Calu3 (cell line): ENCODE measurements at regions not wholly inside any gene's neighbourhood (a gene's known extent, or its start where the extent isn't known, plus 50 kb on each side); places are given as distances from the start of the nearest gene placed in this dataset.

Experiments used
- BruUV-seq: library from RNA; stranded (reverse); fragments of 400-500 nt; replicated peaks from 2 replicates; lab custom pipeline; 2021; lab: Mats Ljungman, UMichigan
- CTCF ChIA-PET: fragments of 300-600 bp; sonication (Branson Sonifier 250); formaldehyde crosslinking; loops from one replicate; lab custom pipeline; 2022; ENCODE audit warnings: antibody characterized with exemption; lab: Charles Lee
- DNase-seq: peaks from one replicate; pipeline ENCODE4 v3.0.0; 2022
- H3K27ac Mint-ChIP-seq: one replicate; pipeline ENCODE4 v1.8.0; 2022; ENCODE audit warnings: mixed read lengths; ENCODE audit not compliant: unreplicated experiment
- H3K27me3 Mint-ChIP-seq: one replicate; pipeline ENCODE4 v1.8.0; 2022; ENCODE audit warnings: mixed read lengths; ENCODE audit not compliant: unreplicated experiment
- H3K36me3 Mint-ChIP-seq: one replicate; pipeline ENCODE4 v1.8.0; 2022; ENCODE audit warnings: mild to moderate bottlenecking, moderate library complexity, mixed read lengths; ENCODE audit not compliant: insufficient read depth, unreplicated experiment
- H3K4me1 Mint-ChIP-seq: one replicate; pipeline ENCODE4 v1.8.0; 2022; ENCODE audit warnings: mild to moderate bottlenecking, low read depth, mixed read lengths; ENCODE audit not compliant: unreplicated experiment
- H3K4me3 Mint-ChIP-seq: one replicate; pipeline ENCODE4 v1.8.0; 2022; ENCODE audit warnings: mild to moderate bottlenecking, low read depth, moderate library complexity, mixed read lengths; ENCODE audit not compliant: unreplicated experiment
- H3K9me3 Mint-ChIP-seq: one replicate; pipeline ENCODE4 v1.8.0; 2022; ENCODE audit warnings: low read depth, mixed read lengths; ENCODE audit not compliant: unreplicated experiment
- CTCF ChIP-seq: fragments of 200-600 bp; IDR thresholded peaks from one replicate; pipeline ENCODE4 v1.8.0; 2022; ENCODE audit warnings: antibody characterized with exemption; ENCODE audit not compliant: unreplicated experiment
- intact Hi-C: fragments of 100-400 bp; cut with micrococcal nuclease; formaldehyde crosslinking; loops from one replicate; pipeline ENCODE4 v1.10.0; 2022; ENCODE audit not compliant: unreplicated experiment

GRCh38 chr2:208830203-208830602, 423.6 kb downstream of the PTH2R start:
- peaks cover 10% of the 10 kb centered on the region for H3K9me3 Mint-ChIP-seq
- CTCF ChIA-PET: no interaction called here
- no peak for DNase-seq

GRCh38 chr2:208847651-208848050, 441.1 kb downstream of the PTH2R start:
- no peaks in the 10 kb centered on the region for H3K4me1 Mint-ChIP-seq
- H3K27ac Mint-ChIP-seq: no peak overlapping the region
- no peak for TF ChIP-seq CTCF
- intact Hi-C loops: no loop called here
- no peak for DNase-seq
- H3K36me3 Mint-ChIP-seq: no peaks in the 10 kb centered on the region
- no peaks in the 10 kb centered on the region for H3K27me3 Mint-ChIP-seq
- BruUV-seq: no TSS peak
- peaks cover 5% of the 10 kb centered on the region for H3K9me3 Mint-ChIP-seq
- no peak overlapping the region for H3K4me3 Mint-ChIP-seq
- CTCF ChIA-PET: no interaction called here

More at GRCh38 chr2:208830203-208830602, 423.6 kb downstream of the PTH2R start:
- Mint-ChIP-seq H3K36me3 (no peaks in the 10 kb centered on the region), H3K27me3 (no peaks in the 10 kb centered on the region), H3K4me3 (no peak overlapping the region), H3K4me1 (no peaks in the 10 kb centered on the region), H3K27ac (no peak overlapping the region)
- TF ChIP-seq CTCF: no peak
- intact Hi-C loops: no loop called here
- no TSS peak for BruUV-seq

GRCh38 chr2:208854717-208855116, 448.1 kb downstream of the PTH2R start:
- H3K9me3 Mint-ChIP-seq: peaks cover 6% of the 10 kb centered on the region
- H3K27me3 Mint-ChIP-seq: no peaks in the 10 kb centered on the region
- BruUV-seq: no TSS peak
- no peak for TF ChIP-seq CTCF
- intact Hi-C loops: no loop called here
- CTCF ChIA-PET: no interaction called here
- no peaks in the 10 kb centered on the region for H3K36me3 Mint-ChIP-seq
- H3K4me1 Mint-ChIP-seq: no peaks in the 10 kb centered on the region
- H3K4me3 Mint-ChIP-seq: no peak overlapping the region
- H3K27ac Mint-ChIP-seq: no peak overlapping the region
- DNase-seq: no peak

- no peak for TF ChIP-seq CTCF
- intact Hi-C loops: no loop called here
- Mint-ChIP-seq H3K36me3 (no peaks in the 10 kb centered on the region), H3K9me3 (no peaks in the 10 kb centered on the region), H3K27ac (no peak overlapping the region), H3K4me3 (no peak overlapping the region), H3K4me1 (peaks cover 4% of the 10 kb centered on the region), H3K27me3 (no peaks in the 10 kb centered on the region)
- no peak for DNase-seq
- CTCF ChIA-PET: no interaction called here
- BruUV-seq: no TSS peak
Measured at GRCh38 chr2:208867374-208867773, 460.8 kb downstream of the PTH2R start.
